IMR-90 (cell line): ENCODE measurements at regions not wholly inside any gene's neighbourhood (a gene's known extent, or its start where the extent isn't known, plus 50 kb on each side); places are given as distances from the start of the nearest gene placed in this dataset.

ENCODE experiments used
- ATAC-seq: fragments of 200-7000 bp; cut with Tn5 transposase; 2 replicates; pipeline ENCODE4 v1.9.1; 2020; ENCODE audit warnings: low read depth, mild to moderate bottlenecking, moderate library complexity
- BruUV-seq: library from RNA; stranded (reverse); fragments of 400-500 nt; replicated peaks from 2 replicates; lab custom pipeline; 2021; lab: Mats Ljungman, UMichigan
- CTCF ChIA-PET: fragments of 300-600 bp; formaldehyde crosslinking; extraction: SDS; loops from one replicate; lab custom pipeline; 2021; ENCODE audit warnings: antibody characterized with exemption; lab: Yijun Ruan, JAX
- POLR2A ChIA-PET: fragments of 300-600 bp; sonication (Branson Sonifier 250); formaldehyde crosslinking; loops from one replicate; lab custom pipeline; 2022; ENCODE audit warnings: antibody characterized with exemption; ENCODE audit not compliant: unreplicated experiment; lab: Charles Lee
- DNase-seq: peaks from one replicate; pipeline ENCODE4 v3.0.0; 2013
- H2AFZ ChIP-seq: replicated peaks from 2 replicates; pipeline ENCODE3; 2013; ENCODE audit warnings: low read length, mild to moderate bottlenecking; ENCODE audit not compliant: poor library complexity
- H2AK5ac ChIP-seq: 2 replicates; pipeline ENCODE4 v1.6.1; 2013; ENCODE audit warnings: low read depth, low read length, inconsistent platforms
- H2AK9ac ChIP-seq: replicated peaks from 2 replicates; pipeline ENCODE3; 2013; ENCODE audit warnings: mild to moderate bottlenecking, low read depth, low read length, moderate library complexity; ENCODE audit not compliant: poor library complexity
- H2BK120ac ChIP-seq: 2 replicates; pipeline ENCODE4 v1.6.1; 2013; ENCODE audit warnings: low read depth, low read length, inconsistent platforms
- H2BK15ac ChIP-seq: 3 replicates; pipeline ENCODE4 v1.6.1; 2013; ENCODE audit warnings: low read depth, low read length, inconsistent platforms
- H2BK20ac ChIP-seq: 2 replicates; pipeline ENCODE4 v1.6.1; 2013; ENCODE audit warnings: low read depth, mild to moderate bottlenecking, inconsistent platforms, low read length, moderate library complexity
- H2BK5ac ChIP-seq: 2 replicates; pipeline ENCODE4 v1.6.1; 2013; ENCODE audit warnings: mild to moderate bottlenecking, low read depth, low read length, inconsistent platforms; ENCODE audit not compliant: poor library complexity, severe bottlenecking
- H3K14ac ChIP-seq: replicated peaks from 2 replicates; pipeline ENCODE4 v1.6.1; 2013; ENCODE audit warnings: low read depth, low read length, inconsistent platforms
- H3K18ac ChIP-seq: 2 replicates; pipeline ENCODE4 v1.6.1; 2013; ENCODE audit warnings: low read depth, low read length, control low read depth
- H3K23ac ChIP-seq: 2 replicates; pipeline ENCODE4 v1.6.1; 2013; ENCODE audit warnings: low read depth, low read length, inconsistent platforms
- H3K27ac ChIP-seq: 2 replicates; pipeline ENCODE4 v1.5.1; 2013; ENCODE audit warnings: mild to moderate bottlenecking, control low read depth, low read length; ENCODE audit not compliant: insufficient read depth
- H3K27me3 ChIP-seq: 2 replicates; pipeline ENCODE4 v1.6.1; 2013; ENCODE audit warnings: low read length; ENCODE audit not compliant: control insufficient read depth, insufficient read depth
- H3K36me3 ChIP-seq: 2 replicates; pipeline ENCODE4 v1.6.1; 2013; ENCODE audit warnings: low read length, mixed read lengths; ENCODE audit not compliant: control insufficient read depth, insufficient read depth
- H3K4ac ChIP-seq: 2 replicates; pipeline ENCODE4 v1.6.1; 2013; ENCODE audit warnings: low read depth, low read length, inconsistent platforms
- H3K4me1 ChIP-seq: 2 replicates; pipeline ENCODE4 v1.6.1; 2013; ENCODE audit warnings: low read length, mixed read lengths; ENCODE audit not compliant: control insufficient read depth, insufficient read depth
- H3K4me2 ChIP-seq: 2 replicates; pipeline ENCODE4 v1.6.1; 2013; ENCODE audit warnings: low read depth, mild to moderate bottlenecking, control low read depth, low read length, moderate library complexity
- H3K4me3 ChIP-seq: 2 replicates; pipeline ENCODE4 v1.5.1; 2013; ENCODE audit warnings: low read depth, mild to moderate bottlenecking, control low read depth, low read length, moderate library complexity; ENCODE audit not compliant: insufficient read depth
- H3K56ac ChIP-seq: 2 replicates; pipeline ENCODE4 v1.6.1; 2013; ENCODE audit warnings: low read length, inconsistent platforms; ENCODE audit not compliant: insufficient read depth; ENCODE audit errors: extremely low read depth
- H3K79me1 ChIP-seq, 2 experiments: 2 replicates each; pipeline ENCODE4 v1.6.1; 2013; ENCODE audit warnings: low read length in 2 of 2, inconsistent platforms in 1 of 2, low read depth in 1 of 2
- H3K9ac ChIP-seq: 2 replicates; pipeline ENCODE4 v1.6.1; 2013; ENCODE audit warnings: low read depth, low read length, control low read depth
- H3K9me1 ChIP-seq: 2 replicates; pipeline ENCODE4 v1.6.1; 2013; ENCODE audit warnings: low read length, inconsistent platforms; ENCODE audit not compliant: insufficient read depth
- H3K9me3 ChIP-seq: 2 replicates; pipeline ENCODE4 v1.6.1; 2013; ENCODE audit warnings: low read length; ENCODE audit not compliant: control insufficient read depth, insufficient read depth
- H4K20me1 ChIP-seq: 2 replicates; pipeline ENCODE4 v1.6.1; 2013; ENCODE audit warnings: low read length, inconsistent platforms; ENCODE audit not compliant: insufficient read depth
- H4K5ac ChIP-seq: 2 replicates; pipeline ENCODE4 v1.6.1; 2013; ENCODE audit warnings: mild to moderate bottlenecking, low read depth, low read length, control low read depth
- H4K8ac ChIP-seq, 2 experiments: 2 replicates each; pipeline ENCODE4 v1.6.1; 2013; ENCODE audit warnings: low read depth in 2 of 2, low read length in 2 of 2, control low read depth in 1 of 2, inconsistent platforms in 1 of 2
- H4K91ac ChIP-seq: 2 replicates; pipeline ENCODE4 v1.6.1; 2013; ENCODE audit warnings: low read depth, low read length, inconsistent platforms; ENCODE audit not compliant: insufficient read depth
- BHLHE40 ChIP-seq: fragments of 150-350 bp; IDR thresholded peaks from 2 replicates; pipeline ENCODE4 v1.6.1; 2016; ENCODE audit warnings: mild to moderate bottlenecking, low read depth, low read length
- CTCF ChIP-seq: conservative IDR thresholded peaks from 2 replicates; pipeline ENCODE4 v1.5.1; 2012; ENCODE audit warnings: mild to moderate bottlenecking, low read depth, low read length, improper control_type of control experiment
- FOS ChIP-seq: fragments of 150-350 bp; IDR thresholded peaks from 2 replicates; pipeline ENCODE4 v1.6.1; 2016; ENCODE audit warnings: low read depth, low read length
- RAD21 ChIP-seq: IDR thresholded peaks from 2 replicates; pipeline ENCODE4 v1.6.1; 2012; ENCODE audit warnings: low read length, improper control_type of control experiment
- RCOR1 ChIP-seq: IDR thresholded peaks from 2 replicates; pipeline ENCODE4 v1.6.1; 2012; ENCODE audit warnings: mild to moderate bottlenecking, low read length, improper control_type of control experiment; ENCODE audit not compliant: insufficient replicate concordance
- RFX5 ChIP-seq: IDR thresholded peaks from 2 replicates; pipeline ENCODE4 v1.8.0; 2012; ENCODE audit warnings: low read depth, mild to moderate bottlenecking, low read length, moderate library complexity
- SMC3 ChIP-seq: fragments of 150-350 bp; IDR thresholded peaks from 2 replicates; pipeline ENCODE4 v1.6.1; 2016; ENCODE audit warnings: low read depth, mild to moderate bottlenecking, antibody characterized with exemption, low read length, moderate library complexity
- WGBS, 2 experiments: methylation state at CpG; one replicate each; pipeline versions ENCODE4 v1.1.5 to v1.1.7; 2013; ENCODE audit warnings: missing lambda C conversion rate in 2 of 2; ENCODE audit not compliant: insufficient read length in 1 of 2; ENCODE audit errors: extremely low coverage in 2 of 2; 5-methylcytosine and 5-hydroxymethylcytosine counted together
- dilution Hi-C: fragments of 300-500 bp; cut with HindIII; formaldehyde crosslinking; loops from one replicate; pipeline ENCODE4 v1.14.3; 2018; ENCODE audit warnings: low sequenced_read_pairs; ENCODE audit not compliant: unreplicated experiment
- in situ Hi-C: fragments of 300-500 bp; cut with MboI; formaldehyde crosslinking; loops from 3 replicates; pipeline ENCODE4 v1.14.3; 2019; ENCODE audit warnings: low sequenced_read_pairs, inconsistent platforms, mixed read lengths
- intact Hi-C: fragments of 100-400 bp; cut with micrococcal nuclease; formaldehyde crosslinking; loops from 2 replicates; pipeline ENCODE4 v1.10.0; 2022

- Histone ChIP-seq H3K23ac (no peak overlapping the region), H3K27me3 (no peaks in the 10 kb centered on the region; the same call in 1 of the 2 replicates), H3K27ac (no peak overlapping the region), H3K9me1 (no peaks in the 10 kb centered on the region), H4K20me1 (no peaks in the 10 kb centered on the region), H3K4me2 (no peak overlapping the region; the same call in 1 of the 2 replicates), H2AFZ (no peak overlapping the region), H3K36me3 (no peaks in the 10 kb centered on the region), H2BK20ac (peak overlapping the region; percentile 51; the same call in 1 of the 2 replicates), H2AK9ac (no peak overlapping the region), H3K79me1 (no peaks in the 10 kb centered on the region), H3K9me3 (peaks cover 2% of the 10 kb centered on the region; the same call in 1 of the 2 replicates), H3K56ac (no peak overlapping the region), H3K14ac (0 out of 2 replicates have a peak overlapping the region, but pooled peaks have one; percentile 10), H3K4me1 (peaks cover 5% of the 10 kb centered on the region), H4K91ac (no peak overlapping the region), H2AK5ac (no peak overlapping the region), H3K18ac (peak overlapping the region; percentile 41; the same call in 1 of the 2 replicates), H3K4ac (no peak overlapping the region), H4K5ac (no peak overlapping the region), H3K9ac (no peak overlapping the region), H2BK120ac (peak overlapping the region; percentile 35; the same call in 1 of the 2 replicates), H2BK5ac (peak overlapping the region; percentile 32), H2BK15ac (peak overlapping the region; percentile 64; the same call in 2 of the 3 replicates), H3K4me3 (no peak overlapping the region), H4K8ac (no peak overlapping the region)
- no peak for DNase-seq
- no peak for ATAC-seq
- dilution Hi-C loops (no loop called here), in situ Hi-C loops (no loop called here), intact Hi-C loops (no loop called here)
- no CpG with 5 or more reads among the region's 2 CpGs for WGBS, 2 experiments
- ChIA-PET CTCF (interaction anchor here (1.1 kb wide), 1 partner anchor 10 kb away, joined by 3 read pairs; no protein-coding TSS in a partner anchor), POLR2A (no interaction called here)
- TF ChIP-seq RCOR1 (no peak), RFX5 (no peak), SMC3 (no peak), FOS (no peak), CTCF (no peak), RAD21 (no peak), BHLHE40 (no peak)
- no TSS peak for BruUV-seq
Observed at GRCh38 chr20:4559906-4560305, 126.3 kb upstream of the PRNP start.
